ENCODE measurements at regions not wholly inside any gene's neighbourhood (a gene's known extent, or its start where the extent isn't known, plus 50 kb on each side); places are given as distances from the start of the nearest gene placed in this dataset.
A peak's percentile ranks its signal among the peaks of the same experiment; 100 is the strongest.

DNA sequence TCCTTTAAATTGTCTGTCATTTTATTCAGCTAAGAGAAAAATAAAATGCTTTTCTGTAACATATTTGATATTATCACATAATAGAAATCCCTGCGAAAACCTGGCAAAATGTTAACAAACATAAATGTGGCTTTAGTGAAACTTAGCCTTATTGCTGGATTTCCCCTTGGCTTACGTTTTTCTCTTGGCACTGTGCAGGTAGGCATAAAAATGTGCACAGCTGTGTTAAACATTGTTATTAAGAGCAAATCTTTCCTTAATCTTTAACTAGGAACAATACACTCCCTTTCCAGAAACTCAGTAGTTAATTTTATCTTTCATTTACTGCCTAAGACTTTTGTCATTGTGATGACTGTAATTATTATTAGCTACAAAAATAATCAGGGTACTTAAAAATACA, 202.4 kb upstream of the GNPDA2 start:
- Mint-ChIP-seq H3K4me3 (ENCODE audit: unreplicated experiment) (no peak overlapping the region), H3K9me3 (ENCODE audit: unreplicated experiment) (no peaks in the 10 kb centered on the region)
- no peaks in the 10 kb centered on the region for H3K79me2 ChIP-seq (ENCODE audit: insufficient read depth, low read length)

DNA sequence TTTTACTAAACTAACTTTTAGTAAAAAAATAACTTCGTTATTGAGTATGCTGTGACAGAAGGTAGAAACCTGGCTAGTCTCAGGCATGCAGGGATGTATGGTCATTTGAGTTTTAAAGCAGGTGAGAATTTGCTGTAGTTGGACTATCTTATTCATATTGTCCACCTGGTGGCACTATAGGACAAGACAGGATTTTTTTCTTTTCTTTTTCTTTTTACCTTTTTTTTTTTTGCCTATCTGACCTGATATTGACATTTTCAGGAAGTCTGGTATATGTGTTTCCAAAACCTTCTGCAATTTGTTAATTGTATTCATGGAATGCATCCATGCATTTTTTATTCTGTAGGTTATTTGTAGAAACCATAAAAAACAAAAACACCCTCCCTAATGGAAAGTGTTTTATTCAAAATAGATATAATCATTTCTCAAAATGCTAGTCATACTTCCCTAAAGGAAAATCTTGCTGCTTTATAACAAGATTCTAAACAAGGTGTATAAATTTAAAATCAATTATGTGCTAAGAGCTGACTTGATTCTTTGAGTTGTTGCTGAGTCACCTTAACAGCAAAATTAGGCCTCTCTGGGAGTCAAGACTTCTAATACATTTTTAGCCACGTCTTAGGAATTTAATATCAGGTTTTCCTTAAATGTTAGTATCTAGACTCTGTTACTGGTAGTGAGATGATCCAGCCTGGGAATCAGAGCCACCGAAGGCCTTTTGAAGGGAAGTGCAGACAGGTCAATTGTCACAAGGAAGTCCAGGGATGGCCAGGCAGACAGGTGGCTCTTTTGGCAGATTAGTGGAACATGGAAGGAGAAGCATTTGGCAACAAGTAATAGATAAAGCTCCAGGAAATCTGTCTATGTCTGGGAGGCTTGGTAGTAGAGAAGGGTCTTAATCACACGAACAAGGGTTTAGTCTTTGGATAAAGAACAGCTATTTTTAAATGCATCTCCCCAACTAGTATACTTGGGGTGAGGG, 201.3 kb upstream of the GNPDA2 start:
- H3K79me2 ChIP-seq (ENCODE audit: insufficient read depth, low read length): no peaks in the 10 kb centered on the region
- no peaks in the 10 kb centered on the region for H4K20me1 ChIP-seq (ENCODE audit: insufficient read depth, low read length)
- no peaks in the 10 kb centered on the region for H3K9me3 Mint-ChIP-seq (ENCODE audit: unreplicated experiment)
- no peak overlapping the region for H3K4me3 ChIP-seq (ENCODE audit: insufficient read depth, low read depth, low read length)
- no peaks in the 10 kb centered on the region for H3K4me1 ChIP-seq (ENCODE audit: insufficient read depth, low read length)
- no peak overlapping the region for H2AFZ ChIP-seq (ENCODE audit: low read depth, low read length)
- H3K27ac Mint-ChIP-seq (ENCODE audit: unreplicated experiment): no peak overlapping the region
- H3K36me3 Mint-ChIP-seq (ENCODE audit: low read depth, unreplicated experiment): no peaks in the 10 kb centered on the region
- H3K27ac ChIP-seq (ENCODE audit: low read depth, low read length): no peak overlapping the region
- no peaks in the 10 kb centered on the region for H3K27me3 Mint-ChIP-seq (ENCODE audit: low read depth, unreplicated experiment)
- DNase-seq (ENCODE audit: low read depth) (peak; percentile 1), FAIRE-seq (no peak)
- no peak overlapping the region for H3K4me2 ChIP-seq (ENCODE audit: low read length)
- H3K27me3 ChIP-seq (ENCODE audit: insufficient read depth, low read length): no peaks in the 10 kb centered on the region
- no peak overlapping the region for H3K4me3 Mint-ChIP-seq (ENCODE audit: unreplicated experiment)
- H3K36me3 ChIP-seq (ENCODE audit: insufficient read depth, low read length): no peaks in the 10 kb centered on the region
- no peaks in the 10 kb centered on the region for H3K9me3 ChIP-seq (ENCODE audit: insufficient read depth, low read depth, low read length)
- TF ChIP-seq EZH2 (IDR thresholded peaks at IDR 0.05; ENCODE audit: insufficient read depth, low read length): no peak
- TF ChIP-seq, protein P1, sequence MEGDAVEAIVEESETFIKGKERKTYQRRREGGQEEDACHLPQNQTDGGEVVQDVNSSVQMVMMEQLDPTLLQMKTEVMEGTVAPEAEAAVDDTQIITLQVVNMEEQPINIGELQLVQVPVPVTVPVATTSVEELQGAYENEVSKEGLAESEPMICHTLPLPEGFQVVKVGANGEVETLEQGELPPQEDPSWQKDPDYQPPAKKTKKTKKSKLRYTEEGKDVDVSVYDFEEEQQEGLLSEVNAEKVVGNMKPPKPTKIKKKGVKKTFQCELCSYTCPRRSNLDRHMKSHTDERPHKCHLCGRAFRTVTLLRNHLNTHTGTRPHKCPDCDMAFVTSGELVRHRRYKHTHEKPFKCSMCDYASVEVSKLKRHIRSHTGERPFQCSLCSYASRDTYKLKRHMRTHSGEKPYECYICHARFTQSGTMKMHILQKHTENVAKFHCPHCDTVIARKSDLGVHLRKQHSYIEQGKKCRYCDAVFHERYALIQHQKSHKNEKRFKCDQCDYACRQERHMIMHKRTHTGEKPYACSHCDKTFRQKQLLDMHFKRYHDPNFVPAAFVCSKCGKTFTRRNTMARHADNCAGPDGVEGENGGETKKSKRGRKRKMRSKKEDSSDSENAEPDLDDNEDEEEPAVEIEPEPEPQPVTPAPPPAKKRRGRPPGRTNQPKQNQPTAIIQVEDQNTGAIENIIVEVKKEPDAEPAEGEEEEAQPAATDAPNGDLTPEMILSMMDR (IDR thresholded peaks at IDR 0.05; ENCODE audit: insufficient read depth, low read depth, low read length): peak; percentile 53
- H3K4me1 Mint-ChIP-seq (ENCODE audit: low read depth, unreplicated experiment): no peaks in the 10 kb centered on the region
- no peak overlapping the region for H3K9ac ChIP-seq (ENCODE audit: low read length)

More for the DNA sequence above, 202.4 kb upstream of the GNPDA2 start:
- Mint-ChIP-seq H3K4me1 (ENCODE audit: low read depth, unreplicated experiment) (no peaks in the 10 kb centered on the region), H3K27ac (ENCODE audit: unreplicated experiment) (no peak overlapping the region), H3K36me3 (ENCODE audit: low read depth, unreplicated experiment) (no peaks in the 10 kb centered on the region), H3K27me3 (ENCODE audit: low read depth, unreplicated experiment) (no peaks in the 10 kb centered on the region)
- H2AFZ ChIP-seq (ENCODE audit: low read depth, low read length): no peak overlapping the region
- no peak for DNase-seq (ENCODE audit: low read depth)
- no peaks in the 10 kb centered on the region for H3K36me3 ChIP-seq (ENCODE audit: insufficient read depth, low read length)
- H3K9ac ChIP-seq (ENCODE audit: low read length): no peak overlapping the region
- H3K27ac ChIP-seq (ENCODE audit: low read depth, low read length): no peak overlapping the region
- no peak overlapping the region for H3K4me2 ChIP-seq (ENCODE audit: low read length)
- FAIRE-seq: no peak
- no peaks in the 10 kb centered on the region for H4K20me1 ChIP-seq (ENCODE audit: insufficient read depth, low read length)
- H3K4me1 ChIP-seq (ENCODE audit: insufficient read depth, low read length): no peaks in the 10 kb centered on the region
- H3K27me3 ChIP-seq (ENCODE audit: insufficient read depth, low read length): no peaks in the 10 kb centered on the region
- no peaks in the 10 kb centered on the region for H3K9me3 ChIP-seq (ENCODE audit: insufficient read depth, low read depth, low read length)
- no peak overlapping the region for H3K4me3 ChIP-seq (ENCODE audit: insufficient read depth, low read depth, low read length)
- TF ChIP-seq, protein P1 (IDR thresholded peaks at IDR 0.05; ENCODE audit: insufficient read depth, low read depth, low read length): no peak
- TF ChIP-seq EZH2 (IDR thresholded peaks at IDR 0.05; ENCODE audit: insufficient read depth, low read length): no peak

DNA sequence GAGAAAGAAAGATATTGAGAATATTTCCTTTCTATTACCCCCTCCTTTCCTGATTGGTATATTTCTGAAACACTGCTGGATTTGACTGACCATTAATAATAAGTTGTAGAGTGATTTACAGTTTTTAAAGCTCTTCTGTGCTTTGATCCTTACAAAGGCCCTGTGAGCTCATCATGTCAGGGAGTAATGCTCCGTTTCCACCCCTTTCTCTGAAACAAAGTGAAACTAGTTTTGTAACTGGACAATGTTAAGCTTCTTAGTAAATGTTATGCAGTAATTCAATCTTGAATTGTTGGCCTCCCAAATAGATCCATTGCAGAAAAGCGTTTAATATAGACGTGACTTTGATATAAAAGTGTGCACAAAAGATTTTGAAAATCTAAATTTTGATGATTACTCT, 190.1 kb upstream of the GNPDA2 start:
- Histone ChIP-seq H3K9ac (ENCODE audit: low read length) (peak overlapping the region; percentile 37), H3K79me2 (ENCODE audit: insufficient read depth, low read length) (no peaks in the 10 kb centered on the region), H3K36me3 (ENCODE audit: insufficient read depth, low read length) (no peaks in the 10 kb centered on the region), H3K9me3 (ENCODE audit: insufficient read depth, low read depth, low read length) (no peaks in the 10 kb centered on the region), H2AFZ (ENCODE audit: low read depth, low read length) (peak overlapping the region; percentile 16), H3K4me1 (ENCODE audit: insufficient read depth, low read length) (no peaks in the 10 kb centered on the region), H3K27ac (ENCODE audit: low read depth, low read length) (no peak overlapping the region), H4K20me1 (ENCODE audit: insufficient read depth, low read length) (no peaks in the 10 kb centered on the region), H3K4me2 (ENCODE audit: low read length) (peak overlapping the region; percentile 58), H3K27me3 (ENCODE audit: insufficient read depth, low read length) (no peaks in the 10 kb centered on the region), H3K4me3 (ENCODE audit: insufficient read depth, low read depth, low read length) (no peak overlapping the region)
- no peak for DNase-seq (ENCODE audit: low read depth)
- Mint-ChIP-seq H3K4me3 (ENCODE audit: unreplicated experiment) (no peak overlapping the region), H3K9me3 (ENCODE audit: unreplicated experiment) (no peaks in the 10 kb centered on the region), H3K36me3 (ENCODE audit: low read depth, unreplicated experiment) (no peaks in the 10 kb centered on the region), H3K4me1 (ENCODE audit: low read depth, unreplicated experiment) (peaks cover 2% of the 10 kb centered on the region), H3K27me3 (ENCODE audit: low read depth, unreplicated experiment) (no peaks in the 10 kb centered on the region), H3K27ac (ENCODE audit: unreplicated experiment) (no peak overlapping the region)
- TF ChIP-seq, protein P1 (IDR thresholded peaks at IDR 0.05; ENCODE audit: insufficient read depth, low read depth, low read length): no peak
- TF ChIP-seq EZH2 (IDR thresholded peaks at IDR 0.05; ENCODE audit: insufficient read depth, low read length): no peak
- FAIRE-seq: no peak

Data from astrocyte (in vitro differentiated cells and primary cell).